ENCODE measurements at regions not wholly inside any gene's neighbourhood (a gene's known extent, or its start where the extent isn't known, plus 50 kb on each side); places are given as distances from the start of the nearest gene placed in this dataset.

- no peak for DNase-seq (ENCODE audit: low read depth)
Observed at GRCh38 chr1:104702731-104703130, 953.0 kb downstream of the AMY1C start.

GRCh38 chr1:104706631-104707147, 957.0 kb downstream of the AMY1C start:
- DNase-seq (ENCODE audit: low read depth): no peak

GRCh38 chr1:104718752-104719151, 969.1 kb downstream of the AMY1C start:
- DNase-seq (ENCODE audit: low read depth): no peak

- no peak for DNase-seq (ENCODE audit: low read depth)
Observed at GRCh38 chr1:104720741-104721140, 971.0 kb downstream of the AMY1C start.

GRCh38 chr1:104726917-104727316, 977.2 kb downstream of the AMY1C start:
- no peak for DNase-seq (ENCODE audit: low read depth)

- DNase-seq (ENCODE audit: low read depth): no peak
Observed at GRCh38 chr1:104733866-104734265, 984.2 kb downstream of the AMY1C start.

GRCh38 chr1:104745875-104746274, 996.2 kb downstream of the AMY1C start:
- no peak for DNase-seq (ENCODE audit: low read depth)

- DNase-seq (ENCODE audit: low read depth): no peak
Observed at GRCh38 chr1:104746994-104747393, 997.3 kb downstream of the AMY1C start.

- DNase-seq (ENCODE audit: low read depth): no peak
Observed at GRCh38 chr1:104760017-104760416, 1010.3 kb downstream of the AMY1C start.

- no peak for DNase-seq (ENCODE audit: low read depth)
Observed at GRCh38 chr1:104761961-104762570, 1012.4 kb downstream of the AMY1C start.

GRCh38 chr1:104765085-104765484, 1015.4 kb downstream of the AMY1C start:
- peak; percentile 0 for DNase-seq (ENCODE audit: low read depth)

GRCh38 chr1:104768466-104768865, 1018.8 kb downstream of the AMY1C start:
- DNase-seq (ENCODE audit: low read depth): no peak

GRCh38 chr1:104780470-104781078, 1030.9 kb downstream of the AMY1C start:
- peak; percentile 7 for DNase-seq (ENCODE audit: low read depth)

GRCh38 chr1:104785575-104786187, 1036.0 kb downstream of the AMY1C start:
- DNase-seq (ENCODE audit: low read depth): no peak

- no peak for DNase-seq (ENCODE audit: low read depth)
Observed at GRCh38 chr1:104787866-104788510, 1038.3 kb downstream of the AMY1C start.

GRCh38 chr1:104791030-104791429, 1041.3 kb downstream of the AMY1C start:
- no peak for DNase-seq (ENCODE audit: low read depth)

GRCh38 chr1:104794035-104794434, 1044.3 kb downstream of the AMY1C start:
- no peak for DNase-seq (ENCODE audit: low read depth)

GRCh38 chr1:104795931-104796330, 1046.2 kb downstream of the AMY1C start:
- DNase-seq (ENCODE audit: low read depth): no peak

GRCh38 chr1:104797982-104798381, 1048.3 kb downstream of the AMY1C start:
- DNase-seq (ENCODE audit: low read depth): no peak

- no peak for DNase-seq (ENCODE audit: low read depth)
Observed at GRCh38 chr1:104801344-104801743, 1051.6 kb downstream of the AMY1C start.

GRCh38 chr1:104804147-104804546, 1054.4 kb downstream of the AMY1C start:
- DNase-seq (ENCODE audit: low read depth): no peak

GRCh38 chr1:104807590-104807989, 1057.9 kb downstream of the AMY1C start:
- DNase-seq (ENCODE audit: low read depth): no peak

GRCh38 chr1:104825401-104825800, 1075.7 kb downstream of the AMY1C start:
- DNase-seq (ENCODE audit: low read depth): no peak

All from iris pigment epithelial cell (primary cell).